ENCODE measurements at regions not wholly inside any gene's neighbourhood (a gene's known extent, or its start where the extent isn't known, plus 50 kb on each side); places are given as distances from the start of the nearest gene placed in this dataset.
A peak's percentile ranks its signal among the peaks of the same experiment; 100 is the strongest.
"Not testable (repeated sequence)": the region's sequence is repeated elsewhere in the genome, so short reads cannot be mapped to it uniquely, and the experiment has no call there.

- DNase-seq (ENCODE audit: low read depth in 2 of 2) = no peak
Measured at GRCh38 chr13:26895808-26896466, 135.4 kb upstream of the GPR12 start.

- DNase-seq (ENCODE audit: low read depth in 2 of 2) = no peak
Measured at GRCh38 chr13:26895081-26895807, 134.7 kb upstream of the GPR12 start.

- no peak for DNase-seq (ENCODE audit: low read depth in 2 of 2)
Measured at GRCh38 chr13:26888632-26889031, 128.0 kb upstream of the GPR12 start.

- no peak for DNase-seq (ENCODE audit: low read depth in 2 of 2)
Measured at GRCh38 chr13:26887594-26887993, 127.0 kb upstream of the GPR12 start.

GRCh38 chr13:26883613-26884257, 123.1 kb upstream of the GPR12 start:
- no peak for DNase-seq (ENCODE audit: low read depth in 2 of 2)

GRCh38 chr13:26882731-26883130, 122.1 kb upstream of the GPR12 start:
- DNase-seq (ENCODE audit: low read depth in 2 of 2) = no peak

GRCh38 chr13:26881154-26881553, 120.6 kb upstream of the GPR12 start:
- peak; percentile 43 to 84 for DNase-seq (ENCODE audit: low read depth in 2 of 2)

- DNase-seq (ENCODE audit: low read depth in 2 of 2) = no peak
Measured at GRCh38 chr13:26880735-26881134, 120.1 kb upstream of the GPR12 start.

- no peak for DNase-seq (ENCODE audit: low read depth in 2 of 2)
Measured at GRCh38 chr13:26878438-26878837, 117.9 kb upstream of the GPR12 start.

- DNase-seq (ENCODE audit: low read depth in 2 of 2) = no peak
Measured at GRCh38 chr13:26873386-26873698, 112.8 kb upstream of the GPR12 start.

GRCh38 chr13:26872525-26873385, 112.2 kb upstream of the GPR12 start:
- DNase-seq (ENCODE audit: low read depth in 2 of 2) = peak; percentile 11 to 54

- DNase-seq (ENCODE audit: low read depth in 2 of 2) = peak; percentile 10 to 35
Measured at GRCh38 chr13:26867451-26868091, 107.0 kb upstream of the GPR12 start.

GRCh38 chr13:26864576-26864975, 104.0 kb upstream of the GPR12 start:
- DNase-seq (ENCODE audit: low read depth in 2 of 2) = no peak

- DNase-seq (ENCODE audit: low read depth in 2 of 2) = no peak
Measured at GRCh38 chr13:26861941-26862340, 101.4 kb upstream of the GPR12 start.

- DNase-seq (ENCODE audit: low read depth in 2 of 2) = no peak
Measured at GRCh38 chr13:26855921-26856320, 95.3 kb upstream of the GPR12 start.

GRCh38 chr13:26855071-26855470, 94.5 kb upstream of the GPR12 start:
- DNase-seq (ENCODE audit: low read depth in 2 of 2) = no peak

- DNase-seq (ENCODE audit: low read depth in 2 of 2) = no peak
Measured at GRCh38 chr13:26853323-26853722, 92.7 kb upstream of the GPR12 start.

GRCh38 chr13:26847281-26847680, 86.7 kb upstream of the GPR12 start:
- no peak for DNase-seq (ENCODE audit: low read depth in 2 of 2)

- DNase-seq (ENCODE audit: low read depth in 2 of 2) = not testable (repeated sequence)
Measured at GRCh38 chr13:26845063-26845462, 84.5 kb upstream of the GPR12 start.

GRCh38 chr13:26839682-26840081, 79.1 kb upstream of the GPR12 start:
- DNase-seq (ENCODE audit: low read depth in 2 of 2) = no peak

GRCh38 chr13:26838821-26839220, 78.2 kb upstream of the GPR12 start:
- DNase-seq (ENCODE audit: low read depth in 2 of 2) = no peak
